Activated CD4-positive, alpha-beta T cell treated with anti-CD3 and anti-CD28 coated beads, Interleukin-2, amount 50 U/mL, for 48 hours (primary cell): ENCODE measurements at regions not wholly inside any gene's neighbourhood (a gene's known extent, or its start where the extent isn't known, plus 50 kb on each side); places are given as distances from the start of the nearest gene placed in this dataset.

ENCODE experiments used
- DNase-seq, 2 experiments: peaks; one replicate each; pipeline ENCODE4 v3.0.0-alpha.2; 2020

DNA sequence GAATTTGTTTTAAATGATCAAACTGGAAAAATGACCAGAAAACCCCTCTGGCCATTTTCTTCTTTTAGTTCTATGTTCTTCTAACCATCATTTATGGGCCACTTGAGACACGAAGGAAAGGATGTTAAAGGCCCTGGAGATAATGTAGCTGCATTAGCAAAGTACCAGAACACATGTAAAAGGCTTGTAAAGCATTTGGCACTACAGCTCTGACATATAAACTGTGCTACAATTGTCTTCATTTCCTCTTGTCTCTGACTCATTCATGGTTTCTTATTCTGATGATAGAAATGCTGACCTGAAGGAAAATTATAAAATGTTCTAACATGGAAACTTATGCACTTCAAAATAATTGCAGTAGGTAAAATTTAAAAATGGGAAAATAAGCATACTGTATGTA, 388.7 kb downstream of the FAT4 start:
- DNase-seq: no peak

DNA sequence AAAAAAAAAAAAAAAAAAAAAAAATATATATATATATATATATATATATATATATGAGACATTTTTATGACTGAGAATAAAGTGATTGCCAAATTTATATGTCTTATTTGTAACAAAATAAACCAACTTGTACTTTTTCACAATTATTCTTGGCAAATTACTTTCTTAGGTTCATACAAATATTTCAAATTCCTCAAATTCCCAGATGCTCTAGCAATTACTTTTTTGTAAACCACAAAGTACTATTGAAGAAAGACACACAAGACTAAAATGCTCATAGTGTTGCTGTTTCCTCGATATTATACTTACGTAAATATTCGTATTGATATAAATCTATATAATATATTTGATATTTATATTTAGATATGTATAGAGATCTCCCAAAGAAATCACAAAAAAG, 390.0 kb downstream of the FAT4 start:
- DNase-seq: no peak

DNA sequence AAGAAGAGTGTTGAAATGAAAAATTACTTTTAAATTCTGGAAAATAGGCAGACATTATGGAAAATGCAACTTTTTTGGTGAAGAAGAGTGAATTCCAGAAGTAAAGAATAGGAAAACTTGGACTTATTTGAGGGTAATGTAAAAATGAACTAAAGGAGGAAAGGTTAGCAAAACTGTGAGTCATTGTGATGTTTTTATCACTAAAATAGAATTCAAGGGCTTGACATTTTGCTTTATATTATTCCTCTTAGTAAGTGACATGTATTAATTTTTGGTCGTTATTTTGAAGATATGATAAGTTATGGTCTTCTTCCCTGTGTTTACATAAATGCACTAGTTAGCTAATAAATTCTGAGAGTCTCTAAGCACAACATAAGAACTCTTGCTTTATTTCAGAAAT, 390.9 kb downstream of the FAT4 start:
- DNase-seq: no peak

DNA sequence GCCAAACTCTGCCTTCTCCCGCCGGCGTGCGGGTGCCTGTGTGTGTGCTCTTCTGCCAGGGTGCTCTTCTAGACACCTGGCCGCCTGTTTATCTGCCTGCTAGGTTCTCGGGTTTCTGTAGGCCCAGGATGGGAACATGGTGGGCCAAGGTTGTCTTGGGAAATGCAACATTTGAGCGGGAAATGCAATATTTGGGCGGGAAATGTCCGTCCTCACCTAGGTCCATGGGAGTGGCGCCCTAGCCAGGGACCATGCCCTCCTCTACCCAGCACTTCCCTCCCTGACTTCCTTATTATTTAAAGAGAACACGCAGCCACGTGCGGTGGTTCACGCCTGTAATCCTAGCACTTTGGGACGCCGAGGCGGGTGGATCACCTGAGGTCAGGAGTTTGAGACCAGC, 392.6 kb downstream of the FAT4 start:
- no peak for DNase-seq

DNA sequence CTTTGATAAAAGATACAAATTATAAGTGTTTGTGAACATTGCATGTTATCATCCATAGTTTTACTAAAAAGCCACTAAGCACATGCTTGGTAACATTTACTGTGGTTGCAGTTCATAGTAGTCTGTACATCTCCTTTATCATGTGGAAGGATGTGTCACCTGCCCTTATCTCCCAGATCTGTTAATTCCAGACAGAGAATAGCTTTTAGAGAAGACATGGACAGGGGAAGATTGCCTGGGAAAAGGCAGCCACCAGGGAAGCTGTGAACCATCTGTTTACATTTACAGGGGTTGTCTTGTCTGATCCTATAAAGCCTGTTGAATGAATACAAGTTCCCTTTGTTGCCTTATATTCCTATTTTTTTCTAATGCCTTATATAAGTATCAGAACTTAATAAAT, 396.0 kb downstream of the FAT4 start:
- no peak for DNase-seq

DNA sequence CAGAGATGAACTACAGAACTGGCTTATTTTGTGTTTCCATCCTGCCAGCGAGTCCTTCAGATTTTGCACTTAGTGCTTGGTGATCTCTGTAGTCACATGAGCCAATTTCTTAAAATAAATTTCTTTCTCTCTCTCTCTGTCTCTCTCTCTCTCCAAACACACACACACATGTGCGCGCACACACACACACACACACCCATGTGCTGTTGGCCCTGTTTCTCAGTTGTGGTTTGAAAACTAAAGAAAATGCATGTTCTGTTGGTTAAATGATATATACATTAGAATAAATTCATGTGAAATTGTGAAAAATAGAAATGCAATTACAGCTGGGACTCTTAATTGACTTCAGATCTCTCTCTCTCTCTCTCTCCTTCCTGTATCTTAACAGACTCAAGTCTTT, 399.3 kb downstream of the FAT4 start:
- no peak for DNase-seq

DNA sequence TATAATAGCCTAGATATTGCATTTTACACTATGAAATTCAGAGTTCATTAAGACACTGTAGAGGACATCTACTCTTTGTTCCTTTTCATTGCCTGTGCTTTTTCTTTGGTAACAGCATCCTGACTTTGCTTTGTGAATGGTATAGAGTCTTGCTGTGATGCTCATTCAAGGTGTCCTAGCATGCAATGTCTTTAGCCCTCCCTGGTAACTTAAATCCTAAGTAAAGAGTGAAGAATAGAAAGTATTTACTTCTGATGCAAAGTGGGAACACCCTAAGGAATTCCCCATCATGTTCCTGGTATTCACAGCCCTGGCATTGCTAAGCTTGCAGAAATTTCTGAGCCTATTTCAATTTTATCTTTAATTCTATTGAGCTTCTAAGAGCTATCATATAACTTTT, 400.1 kb downstream of the FAT4 start:
- no peak for DNase-seq

DNA sequence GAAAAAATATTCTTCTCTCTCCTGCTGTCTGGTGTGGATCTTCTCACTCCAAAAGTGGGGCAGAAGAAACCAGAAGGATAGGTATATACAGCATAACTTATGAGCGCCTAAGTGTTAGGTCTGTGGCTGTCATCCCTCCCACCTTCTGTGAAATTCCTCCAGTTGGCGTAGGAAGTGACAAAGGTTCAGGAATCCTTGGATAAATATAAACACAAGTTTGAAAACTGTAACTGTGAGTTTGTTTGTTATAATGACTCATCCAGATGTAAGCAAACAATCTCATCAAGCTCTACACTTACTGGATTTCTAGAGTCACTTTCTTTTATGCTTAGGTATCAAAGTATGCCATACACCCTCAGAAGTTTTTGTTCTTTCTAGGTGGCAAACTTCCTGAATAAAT, 405.2 kb downstream of the FAT4 start:
- no peak for DNase-seq

DNA sequence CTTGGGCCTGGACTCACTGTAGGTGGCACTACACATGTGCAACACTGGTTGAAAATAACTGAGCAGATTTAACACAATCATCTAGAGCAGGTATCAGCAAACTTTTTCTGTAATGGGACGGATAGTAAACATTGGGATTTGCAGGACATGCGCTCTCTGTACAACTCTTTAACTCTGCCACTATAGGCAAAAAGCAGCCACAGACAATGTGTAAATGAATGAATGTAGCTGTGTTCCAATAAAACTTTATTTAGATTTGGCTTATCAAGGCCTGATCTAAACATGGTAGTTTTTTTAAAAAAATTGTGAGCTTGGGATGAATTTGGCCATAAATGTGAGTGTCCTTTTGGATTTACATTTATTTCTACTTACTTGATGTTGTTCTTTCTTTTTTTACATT, 407.3 kb downstream of the FAT4 start:
- DNase-seq: no peak

DNA sequence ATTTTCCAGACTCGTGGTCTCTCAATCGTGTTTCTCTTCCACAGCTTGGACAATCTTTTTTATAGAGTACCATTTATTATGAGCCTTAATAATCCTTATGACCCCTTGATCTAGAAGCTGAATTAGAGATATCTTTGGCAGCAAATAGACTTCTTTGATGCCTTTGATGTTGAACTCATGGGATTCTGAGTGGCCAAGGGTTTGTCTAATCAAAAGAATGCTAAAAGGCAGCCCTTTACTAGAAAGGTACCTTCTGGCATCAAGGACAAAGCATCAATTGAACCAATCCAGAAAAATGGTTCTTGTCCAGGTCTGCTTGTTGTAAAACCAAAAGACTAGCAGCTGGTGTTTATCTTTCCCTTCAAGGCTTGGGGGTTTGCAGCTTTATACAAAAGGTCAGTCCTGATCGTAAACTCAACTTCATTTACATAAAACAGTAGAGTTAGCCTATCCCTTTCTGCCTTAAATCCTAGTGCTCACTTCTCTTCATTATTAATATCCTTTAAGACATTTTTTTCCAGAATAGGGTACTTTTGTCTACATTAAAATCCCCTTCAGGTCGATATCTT, 411.3 kb downstream of the FAT4 start:
- DNase-seq: no peak

DNA sequence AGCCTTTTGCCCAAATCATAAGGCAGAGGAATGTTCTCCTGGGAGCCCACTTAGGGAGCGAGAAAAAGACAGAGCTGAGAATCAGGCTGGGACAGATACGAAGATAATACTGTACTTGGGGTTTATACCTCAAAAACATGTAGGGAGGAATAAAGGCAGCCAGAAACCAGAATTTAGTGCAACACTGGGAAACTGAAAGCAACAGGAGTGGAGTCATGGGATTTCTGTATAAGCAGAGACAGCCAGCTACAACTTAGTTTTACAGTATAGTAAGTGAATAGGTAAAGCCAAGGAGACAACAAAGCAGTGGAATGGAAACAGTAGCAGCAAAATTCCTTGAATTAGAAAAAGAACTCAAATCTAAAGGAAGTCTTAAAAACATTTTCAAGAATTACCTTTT, 413.2 kb downstream of the FAT4 start:
- DNase-seq: no peak

DNA sequence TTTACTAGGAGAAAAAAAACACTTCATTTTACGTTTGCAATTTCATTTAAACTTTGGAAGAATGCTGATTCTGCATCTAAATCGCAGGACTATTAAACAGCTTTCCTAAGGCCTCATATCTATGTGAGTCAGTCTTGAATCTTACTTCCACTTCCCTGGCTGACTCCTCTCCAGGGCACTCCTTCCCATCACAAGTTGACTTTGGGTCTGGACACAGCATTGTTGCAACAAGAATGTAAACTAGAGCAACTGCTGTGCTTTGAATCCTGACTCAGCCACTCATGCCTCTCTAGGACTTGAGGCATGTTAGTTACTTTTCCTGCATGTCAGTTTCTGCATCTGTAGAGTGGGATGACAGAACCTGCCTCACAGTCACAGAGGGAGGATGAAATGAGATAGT, 413.8 kb downstream of the FAT4 start:
- no peak for DNase-seq

DNA sequence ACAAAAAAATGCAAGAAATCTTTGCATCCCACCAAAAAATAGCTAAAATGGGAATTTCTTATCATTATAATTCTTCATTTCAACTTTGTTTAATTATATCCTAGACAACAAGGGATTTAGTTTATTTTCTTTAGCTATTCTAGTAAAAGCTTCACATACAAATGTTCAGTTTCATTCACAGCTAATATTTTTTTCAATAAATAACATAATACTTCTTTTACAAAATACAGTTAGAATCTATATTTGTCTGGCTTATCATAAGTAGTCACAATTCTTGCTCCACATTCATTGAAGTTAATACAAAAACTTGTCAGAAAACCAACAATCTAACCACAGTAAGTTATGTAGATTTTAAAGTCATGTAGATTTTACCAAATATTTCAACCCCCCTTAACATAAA, 414.4 kb downstream of the FAT4 start:
- no peak for DNase-seq

DNA sequence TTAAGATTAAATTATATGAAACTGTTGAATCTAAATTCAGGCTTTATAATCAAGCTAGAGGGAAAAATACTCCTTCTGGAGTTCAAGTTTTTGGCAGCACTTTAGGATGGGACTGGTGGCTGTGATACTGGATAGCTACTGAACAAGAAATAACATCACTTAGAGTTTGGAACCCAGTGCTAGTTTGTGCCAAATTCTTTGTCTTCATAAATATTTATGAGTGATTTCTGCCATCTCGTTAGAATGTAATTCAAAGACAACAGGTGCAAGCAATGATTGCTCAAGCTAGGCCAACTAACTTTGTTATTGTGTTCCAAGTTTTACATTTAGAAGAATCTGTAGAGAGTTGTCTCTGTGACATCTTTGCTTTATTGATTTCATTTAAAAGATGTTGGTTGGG, 417.9 kb downstream of the FAT4 start:
- DNase-seq: no peak

DNA sequence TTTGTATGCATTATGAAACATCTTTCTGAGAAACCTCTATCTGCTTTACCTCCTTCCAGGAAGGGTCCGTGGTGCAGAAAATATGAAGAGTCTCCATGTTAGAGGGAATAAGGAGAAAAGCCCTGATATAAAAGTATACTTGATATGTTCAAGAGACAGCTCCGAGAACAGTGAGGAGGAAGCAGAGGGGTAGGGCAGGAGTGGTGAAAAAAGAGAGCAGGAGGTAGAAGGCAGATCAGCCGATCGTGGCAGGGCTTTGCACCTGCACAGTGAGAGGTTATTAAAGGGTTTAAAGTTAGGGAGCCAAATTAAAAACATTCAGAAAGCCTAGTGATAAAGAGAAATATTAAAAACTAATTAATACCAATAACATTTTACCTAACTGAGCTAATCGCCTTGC, 419.7 kb downstream of the FAT4 start:
- DNase-seq: no peak

DNA sequence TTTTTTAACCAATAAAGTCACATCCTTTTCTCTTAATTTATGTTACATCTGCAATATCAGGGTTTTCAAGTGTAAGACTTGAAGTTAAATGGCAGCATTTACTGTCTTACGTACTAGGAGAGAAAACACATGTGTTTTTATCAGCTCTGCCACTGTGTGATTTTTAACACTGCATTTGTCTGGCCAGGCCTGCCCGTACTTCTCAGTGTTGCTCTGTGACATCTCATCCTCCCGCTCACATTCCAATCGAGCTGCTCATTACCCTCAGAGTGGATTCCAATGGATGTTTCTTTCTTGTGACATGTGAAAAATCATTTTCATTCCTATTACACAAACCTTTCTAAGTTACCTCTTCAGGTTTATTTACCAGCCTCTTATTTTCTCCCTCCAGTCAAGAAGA, 420.3 kb downstream of the FAT4 start:
- DNase-seq: no peak

DNA sequence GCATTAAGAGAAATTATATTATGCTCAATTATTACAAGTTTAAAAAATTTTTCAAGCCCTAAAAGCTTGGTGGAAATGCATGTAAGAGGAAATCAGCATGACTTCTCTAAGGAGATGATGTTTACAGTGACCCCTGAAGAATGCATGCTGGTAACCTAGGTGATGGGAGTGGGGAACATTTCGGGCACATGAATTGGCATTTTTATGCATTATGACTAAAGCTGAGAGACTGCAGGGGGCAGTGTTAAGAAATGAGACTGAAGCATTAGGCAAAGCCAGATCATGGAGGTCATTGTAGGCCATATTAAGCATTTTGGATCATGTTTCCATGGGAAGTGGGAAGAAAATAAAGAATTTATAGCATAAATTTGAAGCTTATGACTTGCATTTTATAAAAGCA, 421.3 kb downstream of the FAT4 start:
- DNase-seq: no peak

DNA sequence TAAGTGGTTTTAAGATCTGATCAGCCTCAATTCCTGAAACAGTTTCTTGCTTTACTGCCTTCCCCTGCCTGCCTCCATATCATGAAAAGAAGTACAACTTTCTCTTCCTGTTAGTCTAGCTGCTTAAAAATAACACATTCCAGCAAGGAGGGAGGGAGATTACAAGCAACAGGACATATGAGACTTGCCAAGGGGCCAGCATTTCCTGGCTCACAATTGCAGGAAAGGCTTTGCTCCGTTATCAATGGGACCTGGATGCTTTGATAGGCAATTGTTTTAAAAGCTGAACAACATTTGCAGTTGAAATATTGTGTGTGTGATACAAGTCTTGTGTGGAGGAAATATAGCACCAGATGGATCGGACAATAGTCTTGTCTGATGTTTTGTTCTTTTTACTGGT, 425.0 kb downstream of the FAT4 start:
- no peak for DNase-seq

DNA sequence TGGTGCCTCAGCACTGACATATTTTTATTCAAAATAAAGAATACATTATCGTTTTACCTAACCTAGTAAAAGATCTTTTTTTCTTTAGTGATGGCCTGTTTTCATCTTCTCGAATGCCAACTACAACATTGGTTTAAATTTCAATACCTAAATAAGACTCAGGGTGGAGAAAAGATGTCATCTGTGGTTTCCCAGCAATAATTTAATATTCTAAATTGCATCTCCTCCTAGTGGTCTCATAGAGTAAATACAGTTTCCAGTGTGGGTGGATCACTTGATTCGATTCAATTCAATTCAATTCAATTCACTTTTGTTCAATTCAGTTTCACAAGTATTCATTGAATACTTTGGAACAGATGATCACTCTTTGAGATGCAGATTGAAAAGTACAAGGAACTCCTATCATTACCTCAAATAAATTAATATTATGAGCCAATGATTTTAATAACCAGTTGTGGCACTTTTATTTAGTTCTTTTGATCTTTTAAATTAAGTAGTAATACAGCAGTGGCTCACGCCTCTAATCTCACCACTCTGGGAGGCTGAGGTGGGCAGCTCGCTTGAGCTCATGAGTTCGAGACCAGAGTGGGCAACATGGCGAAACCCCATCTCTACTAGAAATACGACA, 427.2 kb downstream of the FAT4 start:
- DNase-seq: no peak

DNA sequence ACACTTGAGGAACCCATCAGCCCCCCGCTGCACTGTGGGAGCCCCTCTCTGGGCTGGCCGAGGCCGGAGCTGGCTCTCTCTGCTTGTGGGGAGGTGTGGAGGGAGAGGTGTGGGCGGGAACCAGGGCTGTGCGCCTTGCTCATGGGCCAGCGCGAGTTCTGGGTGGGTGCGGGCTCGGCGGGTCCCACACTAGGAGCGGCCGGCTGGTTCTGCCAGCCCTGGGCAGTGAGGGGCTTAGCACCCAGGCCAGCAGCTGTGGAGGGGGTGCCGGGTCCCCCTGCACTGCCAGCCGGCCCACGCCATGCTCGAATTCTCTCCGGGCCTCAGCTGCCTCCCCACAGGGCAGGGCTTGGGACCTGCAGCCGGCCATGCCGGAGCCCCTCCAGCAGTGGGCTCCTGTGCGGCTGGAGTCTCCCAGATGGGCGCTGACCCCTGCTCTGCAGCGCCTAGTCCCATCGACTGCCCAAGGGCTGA, 430.2 kb downstream of the FAT4 start:
- no peak for DNase-seq

DNA sequence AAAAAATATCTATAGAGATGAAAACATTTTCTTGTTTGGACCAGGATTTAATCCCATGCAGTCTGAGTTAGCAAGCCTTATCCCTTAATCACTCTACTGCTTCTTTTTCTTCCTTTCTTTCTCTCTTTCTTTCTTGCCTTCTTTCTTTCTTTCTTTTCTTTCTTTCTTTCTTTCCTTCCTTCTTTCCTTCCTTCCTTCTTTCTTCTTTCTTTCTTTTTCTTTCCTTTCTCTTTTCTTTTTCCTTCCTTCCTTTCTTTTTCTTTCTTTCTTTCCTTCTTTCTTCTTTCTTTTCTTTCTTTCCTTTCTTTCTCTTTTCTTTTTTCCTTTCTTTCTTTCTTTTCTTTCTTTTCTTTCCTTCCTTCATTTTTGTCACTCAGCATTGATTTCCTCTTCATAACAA, 434.6 kb downstream of the FAT4 start:
- no peak for DNase-seq

DNA sequence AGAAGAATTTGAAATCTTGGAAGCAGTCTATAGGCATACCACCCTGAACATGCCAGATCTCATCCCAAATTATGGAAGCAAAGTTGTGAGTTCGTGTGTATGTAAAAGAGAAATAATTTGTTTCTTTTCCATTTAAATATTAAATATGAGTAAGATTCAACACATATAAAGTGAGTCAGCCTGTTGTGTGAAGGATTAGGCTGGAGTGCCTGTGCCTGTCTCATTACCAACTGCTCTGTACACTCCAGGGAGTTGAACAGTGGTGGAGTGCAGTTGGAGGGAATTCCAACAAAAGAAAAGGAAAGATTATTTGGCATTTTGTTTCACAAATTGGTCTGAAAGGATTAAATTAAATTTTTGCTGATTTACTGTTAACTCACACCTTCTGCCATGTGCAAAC, 435.6 kb downstream of the FAT4 start:
- no peak for DNase-seq

DNA sequence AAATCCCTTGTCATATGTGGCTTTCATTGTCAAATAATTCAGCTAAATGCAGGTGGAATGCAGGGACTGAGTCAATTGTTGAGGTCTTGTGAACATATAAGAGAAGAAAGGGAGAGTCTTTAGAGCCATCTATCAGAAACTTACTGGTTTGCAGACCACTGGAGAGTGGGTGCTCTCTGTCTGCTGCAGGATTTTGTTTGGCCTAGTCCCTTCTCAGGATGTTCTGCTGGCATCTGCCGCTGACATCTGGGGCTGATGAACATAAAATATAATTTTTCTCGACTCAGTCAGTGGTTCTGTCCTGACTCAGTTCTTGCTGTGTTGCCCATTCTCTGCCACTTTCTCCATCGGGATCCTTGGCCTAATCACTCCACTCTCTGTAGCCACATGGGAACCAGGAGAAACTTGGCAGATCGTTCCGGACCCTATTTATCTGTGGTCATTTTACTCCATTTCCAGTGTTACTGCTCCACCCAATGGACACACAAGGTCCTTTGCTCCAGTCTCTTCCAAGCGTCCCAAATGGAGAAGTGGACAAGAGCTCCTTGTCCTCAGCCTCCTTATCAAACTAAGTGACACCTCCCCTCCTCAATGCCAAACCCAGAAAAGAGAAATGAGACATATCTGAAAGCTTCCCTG, 436.2 kb downstream of the FAT4 start:
- no peak for DNase-seq

DNA sequence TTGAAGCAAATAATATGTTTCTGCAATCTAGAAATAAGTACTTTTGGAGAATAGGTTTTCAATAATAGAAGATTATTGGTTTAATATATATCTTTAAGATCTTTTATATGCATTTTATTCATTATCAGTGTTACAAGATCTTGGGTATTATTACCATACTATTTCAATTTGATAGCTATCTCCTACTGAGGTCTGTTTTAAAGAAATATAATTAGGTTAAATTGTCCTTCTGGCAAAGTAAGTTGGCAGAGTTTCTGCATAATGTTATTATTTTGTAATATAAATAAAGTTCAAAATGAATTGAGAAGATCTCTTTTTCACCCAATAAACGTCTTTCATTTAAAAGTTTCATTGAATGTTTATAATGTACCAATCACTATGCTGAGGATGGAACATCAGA, 443.7 kb downstream of the FAT4 start:
- no peak for DNase-seq
